Loucy (cell line): ENCODE measurements at regions not wholly inside any gene's neighbourhood (a gene's known extent, or its start where the extent isn't known, plus 50 kb on each side); places are given as distances from the start of the nearest gene placed in this dataset.

Source experiments
- H2AFZ ChIP-seq: fragments of 200-600 bp; sonication (generic); 2 replicates; pipeline ENCODE4 v1.6.0; 2016; ENCODE audit warnings: antibody characterized with exemption, mild to moderate bottlenecking, low read length, moderate library complexity
- H3F3A ChIP-seq: fragments of 200-600 bp; 2 replicates; pipeline ENCODE4 v1.6.0; 2016; ENCODE audit warnings: antibody characterized with exemption, low read depth, mild to moderate bottlenecking
- H3K27me3 ChIP-seq: fragments of 200-600 bp; sonication (generic); 2 replicates; pipeline ENCODE4 v1.6.1; 2014; ENCODE audit warnings: low read length, mild to moderate bottlenecking; ENCODE audit not compliant: insufficient read depth, poor library complexity, severe bottlenecking
- H3K36me3 ChIP-seq: fragments of 200-600 bp; sonication (generic); 2 replicates; pipeline ENCODE4 v1.6.1; 2016; ENCODE audit warnings: low read length; ENCODE audit not compliant: insufficient read depth
- H3K4me1 ChIP-seq: fragments of 200-600 bp; sonication (generic); 2 replicates; pipeline ENCODE4 v1.5.1; 2014; ENCODE audit warnings: low read length, mild to moderate bottlenecking; ENCODE audit not compliant: insufficient read depth, poor library complexity, severe bottlenecking
- H3K4me2 ChIP-seq: fragments of 200-600 bp; sonication (generic); 2 replicates; pipeline ENCODE4 v1.6.0; 2014; ENCODE audit warnings: antibody characterized with exemption, low read length, low read depth, mild to moderate bottlenecking; ENCODE audit not compliant: poor library complexity, severe bottlenecking
- H3K4me3 ChIP-seq: fragments of 200-600 bp; sonication (generic); 2 replicates; pipeline ENCODE4 v1.5.1; 2014; ENCODE audit warnings: low read length, mild to moderate bottlenecking, mixed read lengths; ENCODE audit not compliant: poor library complexity, severe bottlenecking
- H3K79me2 ChIP-seq: fragments of 200-600 bp; sonication (generic); 2 replicates; pipeline ENCODE4 v1.6.1; 2014; ENCODE audit warnings: low read length; ENCODE audit not compliant: insufficient read depth
- H3K9ac ChIP-seq: fragments of 200-600 bp; sonication (generic); 2 replicates; pipeline ENCODE4 v1.6.0; 2014; ENCODE audit warnings: mild to moderate bottlenecking, low read depth, low read length, moderate library complexity; ENCODE audit not compliant: poor library complexity, severe bottlenecking
- H3K9me2 ChIP-seq: fragments of 200-600 bp; sonication (generic); replicated peaks from 2 replicates; pipeline ENCODE4 v1.6.1; 2016; ENCODE audit warnings: low read depth, low read length, mixed read lengths
- H3K9me3 ChIP-seq: fragments of 200-600 bp; sonication (generic); 2 replicates; pipeline ENCODE4 v1.6.1; 2014; ENCODE audit warnings: mild to moderate bottlenecking, antibody characterized with exemption, low read length, low read depth; ENCODE audit not compliant: insufficient read depth
- H4K20me1 ChIP-seq: fragments of 200-600 bp; sonication (generic); 2 replicates; pipeline ENCODE4 v1.6.0; 2014; ENCODE audit warnings: antibody characterized with exemption, low read length, mild to moderate bottlenecking; ENCODE audit not compliant: insufficient read depth, poor library complexity, severe bottlenecking
- CTCF ChIP-seq: fragments of 200-600 bp; sonication (generic); conservative IDR thresholded peaks from 2 replicates; pipeline ENCODE4 v1.5.1; 2014; ENCODE audit warnings: mild to moderate bottlenecking, antibody characterized with exemption, low read length
- EZH2phosphoT487 ChIP-seq: fragments of 200-600 bp; IDR thresholded peaks from 2 replicates; pipeline ENCODE4 v1.6.1; 2018; ENCODE audit warnings: antibody characterized with exemption, mild to moderate bottlenecking, moderate library complexity, borderline replicate concordance

DNA sequence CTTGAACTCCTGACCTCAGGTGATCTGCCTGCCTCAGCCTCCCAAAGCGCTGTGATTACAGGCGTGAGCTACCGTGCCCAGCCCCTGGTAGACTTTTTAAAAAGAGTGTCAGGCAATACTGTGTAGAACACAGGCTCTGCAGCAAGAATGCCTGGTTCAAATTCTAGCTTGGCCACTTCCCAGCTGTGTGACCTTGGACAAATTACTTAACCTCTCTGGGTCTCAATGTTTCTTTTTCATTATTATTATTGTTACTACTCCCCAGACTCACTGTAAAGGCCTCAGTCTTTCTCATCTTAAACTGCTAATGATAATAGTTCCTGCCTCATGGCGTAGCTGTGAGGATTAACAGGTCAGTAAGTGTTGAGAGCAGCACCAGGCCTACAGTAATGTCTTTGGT is 114.3 kb downstream of the LITAF start:
- Histone ChIP-seq H3K4me2 (no peak overlapping the region), H4K20me1 (no peaks in the 10 kb centered on the region), H3K4me1 (no peaks in the 10 kb centered on the region), H3K9me2 (no peaks in the 10 kb centered on the region), H3K9me3 (no peaks in the 10 kb centered on the region), H3F3A (no peaks in the 10 kb centered on the region), H3K27me3 (no peaks in the 10 kb centered on the region), H3K79me2 (no peaks in the 10 kb centered on the region), H2AFZ (no peak overlapping the region), H3K36me3 (no peaks in the 10 kb centered on the region), H3K9ac (no peak overlapping the region), H3K4me3 (no peak overlapping the region)
- no peak for TF ChIP-seq EZH2phosphoT487

DNA sequence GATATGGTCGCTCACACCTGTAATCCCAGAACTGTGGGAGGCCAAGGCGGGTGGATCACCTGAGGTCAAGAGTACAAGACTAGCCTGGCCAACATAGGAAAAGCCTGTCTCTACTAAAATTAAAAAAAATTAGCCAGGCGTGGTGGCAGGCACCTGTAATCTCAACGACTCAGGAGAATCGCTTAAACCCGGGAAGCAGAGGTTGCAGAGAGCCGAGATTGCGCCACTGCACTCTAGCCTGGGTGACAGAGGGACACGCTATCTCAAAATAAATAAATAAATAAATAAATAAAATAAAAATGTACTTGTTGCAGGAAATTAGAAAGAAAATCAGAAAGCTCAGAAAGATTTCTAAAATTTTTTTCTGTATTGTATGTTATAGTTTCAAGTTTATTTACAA is 113.9 kb downstream of the LITAF start:
- H3K9ac ChIP-seq = no peak overlapping the region
- no peaks in the 10 kb centered on the region for H4K20me1 ChIP-seq
- H2AFZ ChIP-seq = no peak overlapping the region
- no peaks in the 10 kb centered on the region for H3K27me3 ChIP-seq
- H3K9me2 ChIP-seq = no peaks in the 10 kb centered on the region
- no peaks in the 10 kb centered on the region for H3K4me1 ChIP-seq
- H3K4me3 ChIP-seq = no peak overlapping the region
- H3F3A ChIP-seq = no peaks in the 10 kb centered on the region
- H3K79me2 ChIP-seq = no peaks in the 10 kb centered on the region
- no peaks in the 10 kb centered on the region for H3K36me3 ChIP-seq
- no peak overlapping the region for H3K4me2 ChIP-seq
- H3K9me3 ChIP-seq = no peaks in the 10 kb centered on the region
- no peak for TF ChIP-seq CTCF
- TF ChIP-seq EZH2phosphoT487 = no peak

DNA sequence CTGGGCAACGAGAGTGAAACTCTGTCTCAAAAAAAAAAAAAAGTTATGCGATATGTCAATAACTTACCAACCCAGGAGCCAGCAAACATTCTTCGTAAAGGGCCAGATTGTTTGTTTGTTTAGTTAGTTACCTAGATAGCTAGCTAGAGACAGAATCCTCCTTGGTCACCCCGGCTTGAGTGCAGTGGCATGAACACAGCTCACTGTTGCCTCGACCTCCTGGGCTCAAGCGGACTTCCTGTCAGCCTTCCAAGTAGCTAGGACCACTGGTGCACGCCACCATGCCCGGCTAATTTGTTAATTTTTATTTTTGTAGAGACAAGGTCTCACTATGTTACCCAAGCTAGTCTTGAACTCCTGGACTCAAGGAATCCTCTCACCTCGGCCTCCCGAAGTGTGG is 113.0 kb downstream of the LITAF start:
- H3K9me3 ChIP-seq = no peaks in the 10 kb centered on the region
- TF ChIP-seq CTCF = no peak
- TF ChIP-seq EZH2phosphoT487 = no peak
- no peaks in the 10 kb centered on the region for H3K27me3 ChIP-seq
- no peak overlapping the region for H3K9ac ChIP-seq
- no peak overlapping the region for H3K4me2 ChIP-seq
- no peaks in the 10 kb centered on the region for H4K20me1 ChIP-seq
- H3F3A ChIP-seq = no peaks in the 10 kb centered on the region
- H3K4me1 ChIP-seq = no peaks in the 10 kb centered on the region
- H3K36me3 ChIP-seq = no peaks in the 10 kb centered on the region
- H2AFZ ChIP-seq = no peak overlapping the region
- H3K4me3 ChIP-seq = no peak overlapping the region
- H3K79me2 ChIP-seq = no peaks in the 10 kb centered on the region
- no peaks in the 10 kb centered on the region for H3K9me2 ChIP-seq

- TF ChIP-seq CTCF (no peak), EZH2phosphoT487 (no peak)
- no peak overlapping the region for H3K9ac ChIP-seq
- no peak overlapping the region for H3K4me2 ChIP-seq
Observed at GRCh38 chr16:11474617-11475291, 112.0 kb downstream of the LITAF start.

More at GRCh38 chr16:11474617-11475291, 112.0 kb downstream of the LITAF start:
- no peaks in the 10 kb centered on the region for H3K9me3 ChIP-seq
- H3K36me3 ChIP-seq = no peaks in the 10 kb centered on the region
- H3K27me3 ChIP-seq = no peaks in the 10 kb centered on the region
- H3K4me1 ChIP-seq = no peaks in the 10 kb centered on the region
- no peaks in the 10 kb centered on the region for H3K79me2 ChIP-seq
- no peaks in the 10 kb centered on the region for H4K20me1 ChIP-seq
- H3K4me3 ChIP-seq = no peak overlapping the region
- H3F3A ChIP-seq = no peaks in the 10 kb centered on the region
- no peaks in the 10 kb centered on the region for H3K9me2 ChIP-seq
- H2AFZ ChIP-seq = no peak overlapping the region
